NCI-H82 treated with DMSO at 0.1 percent for 48 hours (cell line): ENCODE measurements at regions not wholly inside any gene's neighbourhood (a gene's known extent, or its start where the extent isn't known, plus 50 kb on each side); places are given as distances from the start of the nearest gene placed in this dataset.

Experiments used
- DNase-seq: peaks from one replicate; lab custom pipeline; 2025; ENCODE audit not compliant: unreplicated experiment; lab: John Stamatoyannopoulos, UW

GRCh38 chr10:55273946-55274345, 472.9 kb upstream of the PCDH15 start:
- DNase-seq = no peak

DNA sequence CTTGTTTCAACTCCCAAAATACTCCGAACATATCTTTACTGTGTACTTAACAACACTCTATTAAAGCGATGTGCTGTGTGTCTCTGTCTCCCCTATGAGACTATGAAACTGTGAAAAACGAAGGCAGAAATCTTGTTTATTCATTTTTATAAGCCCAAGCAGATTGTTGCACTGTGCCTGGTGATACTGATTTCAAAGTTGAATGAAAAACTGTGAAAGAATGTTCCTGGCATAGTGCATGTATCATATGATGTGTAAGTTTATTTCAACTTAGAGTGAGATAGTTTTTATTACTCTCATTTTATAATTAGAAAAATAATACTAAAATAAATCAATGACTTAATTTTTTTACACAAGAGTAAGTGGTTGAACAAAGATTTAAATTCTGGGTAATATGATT, 471.9 kb upstream of the PCDH15 start:
- no peak for DNase-seq

DNA sequence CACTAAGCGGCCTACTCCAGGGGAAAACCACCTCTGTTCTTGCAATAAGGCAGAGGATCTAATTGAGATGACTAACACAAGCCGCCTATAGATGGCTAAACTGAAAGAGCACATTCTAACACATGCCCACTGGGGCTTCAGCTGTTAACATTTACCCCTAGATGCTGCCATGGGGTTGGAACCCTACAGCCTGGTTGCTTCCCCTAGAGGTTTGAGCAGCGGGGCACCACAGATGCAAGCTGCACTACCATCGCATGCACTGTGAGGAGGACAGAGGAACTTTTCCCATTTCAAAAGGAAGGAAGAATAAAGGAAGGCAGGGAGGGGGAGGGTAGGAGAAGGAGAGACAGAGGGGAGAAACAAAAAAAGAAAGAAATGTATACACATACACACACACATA, 465.8 kb upstream of the PCDH15 start:
- no peak for DNase-seq

GRCh38 chr10:55263327-55263726, 462.3 kb upstream of the PCDH15 start:
- no peak for DNase-seq

DNA sequence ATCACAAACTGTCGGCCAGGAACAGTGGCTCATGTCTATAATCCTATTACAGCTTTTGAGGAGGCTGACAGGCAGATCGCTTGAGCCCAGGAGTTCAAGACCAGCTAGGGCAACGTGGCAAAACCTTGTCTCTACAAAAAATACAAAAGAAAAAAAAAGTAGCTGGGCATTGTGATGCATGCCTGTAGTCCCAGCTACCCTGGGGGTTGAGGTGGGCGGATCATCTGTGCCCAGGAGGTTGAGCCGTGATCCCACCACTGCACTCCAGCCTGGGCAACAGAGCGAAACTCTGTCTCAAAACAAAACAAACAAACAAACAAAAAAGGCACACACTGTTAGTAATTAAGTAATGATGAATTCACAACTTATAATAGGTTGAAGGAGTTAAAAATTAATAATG, 441.5 kb upstream of the PCDH15 start:
- no peak for DNase-seq

- DNase-seq = no peak
Measured at GRCh38 chr10:55237462-55237861, 436.4 kb upstream of the PCDH15 start.

- DNase-seq = no peak
Measured at GRCh38 chr10:55233505-55233904, 432.5 kb upstream of the PCDH15 start.

GRCh38 chr10:55233090-55233489, 432.1 kb upstream of the PCDH15 start:
- no peak for DNase-seq

- DNase-seq = no peak
Measured at GRCh38 chr10:55232553-55232952, 431.5 kb upstream of the PCDH15 start.

DNA sequence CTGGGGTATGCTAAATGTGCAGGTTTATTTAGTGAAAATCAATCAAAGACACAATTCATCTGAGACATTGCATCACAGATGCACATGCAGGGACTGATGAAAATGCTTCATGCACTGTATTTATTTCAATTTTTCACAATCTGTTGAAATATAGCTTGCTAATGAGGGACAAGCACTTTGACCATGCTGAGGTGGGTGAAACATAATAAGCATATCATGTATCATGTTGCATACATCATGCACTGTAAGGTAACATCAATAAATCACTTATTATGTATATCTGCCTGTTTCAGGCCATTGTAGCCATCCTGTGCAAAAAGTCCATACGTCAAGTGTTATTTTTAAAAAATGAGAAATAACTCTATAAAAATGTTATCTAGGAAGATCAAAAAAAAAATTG, 426.9 kb upstream of the PCDH15 start:
- DNase-seq = no peak

DNA sequence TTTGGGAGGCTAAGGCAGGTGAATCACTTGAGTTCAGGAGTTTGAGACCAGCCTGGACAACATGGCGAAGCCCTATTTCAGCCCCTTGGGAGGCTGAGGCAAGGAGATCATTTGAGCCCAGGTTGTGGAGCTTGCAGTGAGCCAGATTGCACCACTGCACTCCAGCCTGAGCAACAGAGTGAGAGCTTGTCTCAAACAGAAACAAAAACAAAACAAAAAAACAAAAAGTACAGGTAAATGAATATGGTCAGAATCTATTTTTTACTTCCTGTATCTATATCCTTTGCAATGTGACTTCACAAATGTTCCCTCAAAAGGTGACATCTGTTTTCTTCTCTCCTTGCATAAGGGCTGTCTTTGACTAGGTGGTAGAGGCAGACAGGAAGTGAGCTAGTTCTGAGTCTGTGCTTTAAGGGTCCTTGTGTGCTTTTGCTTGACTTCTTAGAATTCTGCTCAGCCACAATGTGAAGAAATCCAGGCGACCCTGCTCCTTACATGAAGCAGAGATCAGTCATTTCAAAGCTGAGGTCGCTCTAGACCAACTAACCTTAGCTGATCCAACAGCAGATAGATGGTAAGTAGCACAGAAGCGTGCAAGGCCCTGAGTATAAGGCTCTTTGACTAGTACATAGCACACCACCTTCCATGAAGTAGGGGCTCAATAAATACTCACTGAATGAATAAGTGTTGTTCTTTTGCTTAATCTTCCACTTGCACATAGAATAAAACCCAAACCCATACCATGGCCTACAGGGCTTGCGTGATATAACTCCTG, 423.2 kb upstream of the PCDH15 start:
- no peak for DNase-seq

DNA sequence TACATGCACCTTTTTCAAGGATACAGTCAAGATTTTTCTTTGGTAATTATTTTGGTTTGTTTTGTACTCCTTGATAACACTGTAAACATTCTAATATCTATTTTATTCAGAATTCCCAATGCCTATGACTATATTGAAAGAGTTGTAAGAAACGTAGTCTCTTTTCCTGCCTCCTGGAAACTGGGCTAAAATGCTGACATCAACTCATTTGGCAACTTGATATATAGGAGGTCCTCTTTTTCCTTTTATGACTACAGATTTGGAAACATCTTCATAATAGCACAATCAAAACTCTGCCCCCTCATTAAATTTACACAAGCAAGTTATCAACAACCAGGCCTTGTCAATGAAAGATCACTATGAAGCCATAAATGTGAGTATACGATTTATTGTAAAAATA, 422.3 kb upstream of the PCDH15 start:
- no peak for DNase-seq

- DNase-seq = no peak
Measured at GRCh38 chr10:55220975-55221374, 419.9 kb upstream of the PCDH15 start.

- no peak for DNase-seq
Measured at GRCh38 chr10:55215699-55216098, 414.7 kb upstream of the PCDH15 start.

DNA sequence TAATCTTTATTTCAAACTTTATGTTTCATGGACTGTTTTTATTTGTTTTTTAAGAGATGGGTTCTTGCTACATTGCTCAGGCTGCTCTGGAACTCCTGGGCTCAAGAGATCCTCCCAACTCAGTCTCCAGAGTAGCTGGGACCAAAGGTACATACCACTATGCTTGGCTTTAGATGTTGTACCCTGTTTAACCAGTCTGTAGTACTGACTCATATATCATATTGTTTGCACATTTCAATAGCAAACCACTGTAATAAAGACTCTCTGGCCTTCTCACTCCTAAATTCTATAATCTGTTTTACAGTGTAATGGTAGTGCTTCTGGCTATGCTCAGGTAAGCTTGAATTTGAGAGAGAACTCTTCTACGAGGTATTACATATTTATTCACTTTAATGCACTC, 413.6 kb upstream of the PCDH15 start:
- DNase-seq = no peak

DNA sequence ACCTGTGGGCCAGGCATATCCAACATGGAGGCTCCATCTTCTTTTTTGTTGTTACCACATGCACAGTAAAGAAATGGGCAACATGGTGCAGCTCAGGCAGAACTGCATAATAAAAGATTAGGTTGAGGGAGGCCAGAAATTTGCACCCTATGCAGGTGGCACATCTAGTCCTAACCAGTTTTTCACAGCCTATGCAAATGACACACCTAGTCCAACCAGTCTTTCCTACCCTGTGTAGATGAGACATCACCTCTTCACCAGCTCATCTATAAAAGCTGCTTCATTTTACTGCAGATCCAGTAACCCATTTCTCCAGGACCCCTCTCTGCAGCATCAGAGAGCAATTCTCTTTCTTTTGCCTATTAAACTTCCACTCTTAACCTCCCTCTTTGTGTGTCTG, 411.0 kb upstream of the PCDH15 start:
- no peak for DNase-seq

DNA sequence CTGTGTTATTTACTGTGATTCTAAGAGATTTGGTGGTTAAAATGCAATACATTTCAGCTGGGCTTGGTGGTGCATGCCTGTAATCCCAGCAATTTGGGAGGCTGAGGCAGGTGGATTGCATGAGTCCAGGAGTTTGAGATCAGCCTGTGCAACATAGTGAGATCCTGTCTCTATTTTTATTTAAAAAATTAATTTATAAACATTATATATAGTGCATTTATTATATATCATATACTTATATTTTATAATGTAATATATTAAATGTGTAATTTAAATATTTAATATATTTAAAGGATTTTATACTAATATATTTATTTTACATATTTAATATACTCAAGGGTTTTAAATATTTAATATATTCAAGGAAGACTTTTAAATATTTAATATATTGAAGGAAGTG, 402.8 kb upstream of the PCDH15 start:
- DNase-seq = no peak

- no peak for DNase-seq
Measured at GRCh38 chr10:55203319-55203718, 402.3 kb upstream of the PCDH15 start.

DNA sequence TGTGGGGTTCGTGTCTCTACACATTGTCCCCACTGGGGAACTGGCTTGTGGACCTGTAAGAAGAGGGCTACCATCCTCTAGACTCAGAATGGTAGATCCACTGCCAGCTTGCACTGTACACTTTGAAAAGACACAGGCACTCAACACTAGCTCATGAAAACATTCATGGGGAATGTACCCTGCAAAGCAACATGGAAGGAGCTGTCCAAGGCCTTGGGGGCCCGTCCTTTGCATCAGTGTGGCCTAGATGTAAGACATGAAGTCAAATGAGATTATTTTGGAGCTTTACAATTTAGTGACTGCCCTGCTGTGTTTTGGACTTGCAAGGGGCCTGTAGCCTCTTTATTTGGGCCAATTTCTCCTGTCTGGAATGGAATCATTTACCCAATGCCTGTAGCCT, 399.0 kb upstream of the PCDH15 start:
- no peak for DNase-seq

- no peak for DNase-seq
Measured at GRCh38 chr10:55191236-55191860, 390.3 kb upstream of the PCDH15 start.

- no peak for DNase-seq
Measured at GRCh38 chr10:55183993-55184392, 383.0 kb upstream of the PCDH15 start.

DNA sequence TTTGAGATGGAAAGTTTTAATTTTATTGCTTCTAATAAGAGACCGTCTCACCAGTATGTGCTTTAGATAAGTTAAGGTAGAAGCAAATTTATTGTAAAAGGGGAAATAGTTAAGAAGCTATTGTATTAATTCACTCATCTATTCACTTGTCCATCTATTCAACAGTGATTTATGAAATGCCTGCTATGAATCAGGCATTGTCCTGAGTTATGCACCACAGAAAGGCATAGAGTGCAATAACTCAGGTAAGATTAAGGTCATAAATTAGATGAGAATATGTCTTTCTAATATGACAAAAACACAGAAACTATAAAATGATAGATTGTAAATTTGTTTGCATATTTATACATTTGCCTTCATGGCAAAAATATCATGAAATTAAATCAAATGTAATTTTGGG, 379.3 kb upstream of the PCDH15 start:
- no peak for DNase-seq

- DNase-seq = no peak
Measured at GRCh38 chr10:55174419-55174818, 373.4 kb upstream of the PCDH15 start.
